Adrenal gland (tissue), 5 donors: ENCODE measurements at regions not wholly inside any gene's neighbourhood (a gene's known extent, or its start where the extent isn't known, plus 50 kb on each side); places are given as distances from the start of the nearest gene placed in this dataset.

Source experiments
- CTCF ChIP-seq, 6 experiments: fragments of 450-650 bp in 4 of 6; fragments of 200-600 bp in 2 of 6; sonication (generic) in 1 of 6; IDR thresholded peaks; 1 replicate in 5 of 6; 2 replicates in 1 of 6; pipeline versions ENCODE4 v1.5.1 to v1.8.0; 2016 to 2021; ENCODE audit warnings: antibody characterized with exemption in 6 of 6, mild to moderate bottlenecking in 2 of 6, moderate library complexity in 1 of 6
- POLR2A ChIP-seq, 2 donors: fragments of 450-650 bp; IDR thresholded peaks; one replicate each; pipeline ENCODE4 v1.6.1; 2017; ENCODE audit warnings: antibody characterized with exemption in 2 of 2, mild to moderate bottlenecking in 2 of 2, moderate library complexity in 1 of 2
- donor health status: DM: no; HTN: no; CAD: no.

DNA sequence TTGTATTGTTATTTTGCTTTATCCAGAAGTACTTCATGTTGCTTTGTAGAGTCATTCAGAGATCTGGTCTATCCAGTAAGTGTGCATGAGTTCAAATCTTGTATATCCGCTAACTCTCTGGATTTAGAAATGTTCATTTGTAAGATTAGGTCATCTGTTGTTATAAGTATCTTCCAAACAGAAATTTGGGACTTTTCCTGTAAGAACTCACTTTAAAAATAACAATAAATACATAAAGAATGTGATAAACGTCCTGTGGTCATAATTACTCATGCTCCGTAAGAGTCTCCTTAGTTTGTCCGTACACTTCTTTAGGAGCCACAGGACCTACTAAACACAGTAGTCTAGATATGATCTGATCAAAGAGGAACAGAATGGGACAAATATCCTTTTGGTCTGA lies 699.9 kb upstream of the SLC8A1 start:
- TF ChIP-seq CTCF (IDR thresholded peaks at IDR 0.05) (no peak), POLR2A (IDR thresholded peaks at IDR 0.05) (no peak)
